Testis (tissue), 2 donors: ENCODE measurements at regions not wholly inside any gene's neighbourhood (a gene's known extent, or its start where the extent isn't known, plus 50 kb on each side); places are given as distances from the start of the nearest gene placed in this dataset.

Source experiments
- CTCF ChIP-seq, 3 experiments: fragments of 450-650 bp in 2 of 3; fragments of 200-600 bp in 1 of 3; sonication (generic) in 1 of 3; IDR thresholded peaks; one replicate each; pipeline ENCODE4 v1.5.1; 2016 to 2019; ENCODE audit warnings: antibody characterized with exemption in 3 of 3, mild to moderate bottlenecking in 2 of 3, moderate library complexity in 1 of 3
- POLR2A ChIP-seq: fragments of 450-650 bp; IDR thresholded peaks from one replicate; pipeline ENCODE4 v1.6.1; 2017; ENCODE audit warnings: antibody characterized with exemption, mild to moderate bottlenecking, moderate library complexity

DNA sequence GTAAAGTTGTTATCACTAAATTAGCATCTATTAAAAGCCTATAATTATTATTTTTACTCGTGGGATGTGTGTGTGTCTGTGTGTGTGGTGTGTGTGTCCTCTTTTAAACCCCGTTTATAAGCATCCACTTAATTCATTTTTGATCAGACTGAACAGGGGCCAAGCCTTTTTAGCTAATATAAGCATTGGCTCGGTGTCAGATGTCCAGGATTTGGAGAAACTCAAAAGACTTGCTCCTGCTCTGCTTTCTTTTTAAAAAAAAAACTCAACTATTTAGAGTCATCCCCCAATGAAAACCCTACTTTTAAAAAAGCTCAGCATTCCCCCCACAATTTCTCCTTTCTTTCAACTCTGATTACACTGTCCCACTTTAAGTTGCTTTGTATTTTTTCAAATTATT lies 459.3 kb upstream of the MAF start:
- TF ChIP-seq POLR2A (no peak), CTCF (IDR thresholded peaks at IDR 0.05) (no peak)
